Lung (tissue), 11 donors: ENCODE measurements at regions not wholly inside any gene's neighbourhood (a gene's known extent, or its start where the extent isn't known, plus 50 kb on each side); places are given as distances from the start of the nearest gene placed in this dataset.

ENCODE experiments used
- ATAC-seq: fragments of 200-7000 bp; cut with Tn5 transposase; one replicate; pipeline ENCODE4 v1.9.1; 2020; ENCODE audit warnings: moderate number of reproducible peaks; ENCODE audit not compliant: insufficient read depth, low FRiP score
- DNase-seq, 3 donors: peaks; one replicate each; pipeline ENCODE4 v3.0.0-alpha.2; 2013 to 2017
- H3K27ac ChIP-seq, 2 donors: one replicate each; pipeline ENCODE4 v1.5.1; 2013; ENCODE audit warnings: mild to moderate bottlenecking in 2 of 2, moderate library complexity in 2 of 2, control low read depth in 1 of 2, inconsistent platforms in 1 of 2, low read depth in 1 of 2, low read length in 1 of 2
- H3K27me3 ChIP-seq, 3 donors: one replicate each; pipeline ENCODE4 v1.5.1; 2013; ENCODE audit warnings: low read length in 2 of 3; ENCODE audit not compliant: control insufficient read depth in 3 of 3, insufficient read depth in 3 of 3
- H3K36me3 ChIP-seq, 4 donors: one replicate each; pipeline ENCODE4 v1.5.1; 2013; ENCODE audit warnings: low read length in 4 of 4, mild to moderate bottlenecking in 1 of 4, moderate library complexity in 1 of 4; ENCODE audit not compliant: control insufficient read depth in 4 of 4, insufficient read depth in 4 of 4
- H3K4me1 ChIP-seq, 5 donors: one replicate each; pipeline ENCODE4 v1.5.1; 2013; ENCODE audit warnings: low read length in 5 of 5, mild to moderate bottlenecking in 2 of 5, moderate library complexity in 1 of 5; ENCODE audit not compliant: control insufficient read depth in 5 of 5, insufficient read depth in 5 of 5
- H3K4me3 ChIP-seq: one replicate; pipeline ENCODE4 v1.5.1; 2013; ENCODE audit warnings: mild to moderate bottlenecking, control low read depth, moderate library complexity
- H3K9ac ChIP-seq, 2 donors: one replicate each; pipeline ENCODE4 v1.5.1; 2013; ENCODE audit warnings: low read length in 2 of 2, control low read depth in 1 of 2; ENCODE audit not compliant: insufficient read depth in 1 of 2
- H3K9me3 ChIP-seq, 4 donors: one replicate each; pipeline ENCODE4 v1.5.1; 2013; ENCODE audit warnings: low read length in 3 of 4, mild to moderate bottlenecking in 1 of 4, moderate library complexity in 1 of 4; ENCODE audit not compliant: control insufficient read depth in 4 of 4, insufficient read depth in 3 of 4
- WGBS, 2 donors: extraction: QIAGEN DNeasy Blood & Tissue Kit; methylation state at CpG; one replicate each; pipeline ENCODE4 v1.1.7; 2013; 5-methylcytosine and 5-hydroxymethylcytosine counted together
- TF ChIP-seq, protein P1 (sequence below): IDR thresholded peaks from 2 replicates; pipeline ENCODE4 v1.5.1; 2012; ENCODE audit warnings: mild to moderate bottlenecking; ENCODE audit errors: control extremely low read depth, extremely low read depth
- donor health status: control.
- donor health status: control.
- donor health status: Bipolar disorder and iron deficiency.
- donor health status: healthy.
- donor health status: DM: yes; HTN: yes; CAD: no.

DNA sequence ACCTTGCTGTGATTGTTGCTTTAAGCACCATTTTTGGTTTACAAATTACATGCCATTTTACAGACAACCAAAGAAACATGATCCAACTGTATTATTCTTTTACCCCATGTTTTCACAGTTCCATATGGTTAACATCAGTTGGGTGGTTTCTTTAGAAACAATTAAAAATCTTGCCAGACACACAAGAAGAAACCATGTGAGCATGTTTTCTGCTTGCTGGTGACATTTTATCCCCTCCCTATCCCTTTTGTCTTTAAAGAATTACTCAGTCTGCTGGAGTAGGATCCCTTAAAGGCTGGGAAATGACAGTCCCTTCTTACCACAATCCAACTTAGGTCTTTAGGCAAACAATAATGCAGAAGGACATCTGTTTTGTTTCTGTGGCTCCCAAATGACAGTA, 121.8 kb upstream of the PLXNC1 start:
- Histone ChIP-seq H3K36me3 (no peaks in the 10 kb centered on the region), H3K27me3 (no peaks in the 10 kb centered on the region), H3K27ac (no peak overlapping the region), H3K4me3 (no peak overlapping the region), H3K9ac (peak overlapping the region in 1 of 2 donors; percentile 9), H3K9me3 (peaks cover 0 to 9% (median 3%) of the 10 kb centered on the region in 4 donors), H3K4me1 (peaks cover 0 to 1% (median 0%) of the 10 kb centered on the region in 5 donors)
- ATAC-seq (no peak), DNase-seq (peak in 1 of 3 donors; percentile 48)
- TF ChIP-seq, protein P1, sequence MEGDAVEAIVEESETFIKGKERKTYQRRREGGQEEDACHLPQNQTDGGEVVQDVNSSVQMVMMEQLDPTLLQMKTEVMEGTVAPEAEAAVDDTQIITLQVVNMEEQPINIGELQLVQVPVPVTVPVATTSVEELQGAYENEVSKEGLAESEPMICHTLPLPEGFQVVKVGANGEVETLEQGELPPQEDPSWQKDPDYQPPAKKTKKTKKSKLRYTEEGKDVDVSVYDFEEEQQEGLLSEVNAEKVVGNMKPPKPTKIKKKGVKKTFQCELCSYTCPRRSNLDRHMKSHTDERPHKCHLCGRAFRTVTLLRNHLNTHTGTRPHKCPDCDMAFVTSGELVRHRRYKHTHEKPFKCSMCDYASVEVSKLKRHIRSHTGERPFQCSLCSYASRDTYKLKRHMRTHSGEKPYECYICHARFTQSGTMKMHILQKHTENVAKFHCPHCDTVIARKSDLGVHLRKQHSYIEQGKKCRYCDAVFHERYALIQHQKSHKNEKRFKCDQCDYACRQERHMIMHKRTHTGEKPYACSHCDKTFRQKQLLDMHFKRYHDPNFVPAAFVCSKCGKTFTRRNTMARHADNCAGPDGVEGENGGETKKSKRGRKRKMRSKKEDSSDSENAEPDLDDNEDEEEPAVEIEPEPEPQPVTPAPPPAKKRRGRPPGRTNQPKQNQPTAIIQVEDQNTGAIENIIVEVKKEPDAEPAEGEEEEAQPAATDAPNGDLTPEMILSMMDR, result no peak

DNA sequence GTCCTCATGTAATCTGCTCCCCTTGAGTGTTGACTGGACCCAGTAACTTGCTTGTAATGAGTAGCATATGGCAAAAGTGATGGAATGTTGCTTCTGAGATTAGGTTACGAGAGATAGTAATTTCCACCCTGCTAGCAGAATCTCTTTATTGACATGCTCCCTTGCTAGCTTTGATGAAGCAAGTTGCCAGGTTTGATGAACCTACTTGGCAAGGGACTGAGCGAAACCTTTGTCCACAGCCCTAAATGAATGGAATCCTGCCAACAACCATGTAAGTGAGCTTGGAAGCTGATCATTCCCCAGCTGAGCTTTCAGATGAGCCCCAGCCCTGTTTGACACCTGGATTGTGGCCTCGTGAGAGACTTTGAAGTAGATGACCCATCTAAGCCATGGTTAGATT, 120.8 kb upstream of the PLXNC1 start:
- Histone ChIP-seq H3K36me3 (no peaks in the 10 kb centered on the region), H3K4me3 (no peak overlapping the region), H3K9ac (no peak overlapping the region), H3K27me3 (no peaks in the 10 kb centered on the region), H3K9me3 (peaks cover 0 to 9% (median 3%) of the 10 kb centered on the region in 4 donors), H3K4me1 (peaks cover 0 to 1% (median 0%) of the 10 kb centered on the region in 5 donors), H3K27ac (no peak overlapping the region)
- DNase-seq (no peak), ATAC-seq (no peak)
- 92 to 94% methylated on average over 3 of the region's 3 CpGs for WGBS, 2 donors
- TF ChIP-seq, protein P1, result no peak

DNA sequence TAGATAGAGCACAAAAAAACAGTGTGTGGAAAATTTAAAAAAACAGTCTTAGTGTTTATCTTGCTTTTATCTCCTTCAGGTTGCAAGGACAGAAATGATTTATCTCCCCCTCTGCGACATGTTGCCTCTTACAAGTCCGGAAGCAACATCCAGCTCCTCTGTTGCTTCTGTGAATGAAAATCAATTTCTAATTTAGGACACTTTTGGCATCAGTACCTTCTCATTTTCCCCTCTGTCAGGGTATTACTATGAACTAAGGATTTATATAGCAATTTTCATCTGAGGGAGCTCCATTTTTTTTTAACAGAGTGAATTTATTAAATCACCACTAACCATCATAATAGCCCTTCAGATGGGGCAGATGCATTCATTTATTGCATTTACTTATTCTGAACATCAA, 116.6 kb upstream of the PLXNC1 start:
- no peaks in the 10 kb centered on the region for H3K27me3 ChIP-seq
- peaks cover 0 to 6% (median 2%) of the 10 kb centered on the region in 4 donors for H3K9me3 ChIP-seq
- H3K9ac ChIP-seq, result no peak overlapping the region
- DNase-seq (no peak), ATAC-seq (no peak)
- H3K4me3 ChIP-seq, result no peak overlapping the region
- H3K36me3 ChIP-seq, result no peaks in the 10 kb centered on the region
- H3K27ac ChIP-seq, result no peak overlapping the region
- H3K4me1 ChIP-seq, result peaks cover 0 to 1% (median 0%) of the 10 kb centered on the region in 5 donors
- TF ChIP-seq, protein P1, result no peak
- WGBS, 2 donors, result 89 to 93% methylated on average over 2 of the region's 2 CpGs

DNA sequence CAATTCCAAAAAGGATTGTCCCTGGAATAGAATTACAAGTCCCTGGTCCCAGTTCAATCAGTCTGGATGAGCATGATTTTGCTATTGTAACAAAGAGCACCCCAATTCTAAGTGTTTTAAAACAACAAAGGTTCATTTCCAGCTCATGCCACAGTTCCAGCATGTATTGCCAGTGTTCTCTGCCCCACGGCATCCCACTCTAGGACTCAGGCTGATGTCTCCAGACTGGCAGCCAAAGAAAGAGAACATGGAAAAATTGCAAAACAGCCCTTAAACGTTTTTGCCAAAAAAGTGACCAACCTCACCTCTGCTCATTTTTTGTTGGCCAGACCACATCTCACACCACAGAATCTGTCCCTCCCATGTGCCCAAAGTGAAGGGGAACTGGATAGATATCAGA, 116.0 kb upstream of the PLXNC1 start:
- peaks cover 0 to 3% (median 2%) of the 10 kb centered on the region in 4 donors for H3K9me3 ChIP-seq
- no peak overlapping the region for H3K4me3 ChIP-seq
- DNase-seq (no peak), ATAC-seq (no peak)
- H3K27ac ChIP-seq, result no peak overlapping the region
- TF ChIP-seq, protein P1, result no peak
- 52 to 57% methylated on average over 2 of the region's 2 CpGs for WGBS, 2 donors
- H3K4me1 ChIP-seq, result peaks cover 0 to 3% (median 1%) of the 10 kb centered on the region in 5 donors
- H3K9ac ChIP-seq, result no peak overlapping the region
- H3K36me3 ChIP-seq, result no peaks in the 10 kb centered on the region
- H3K27me3 ChIP-seq, result no peaks in the 10 kb centered on the region
